Parathyroid adenoma (tissue), 2 donors: ENCODE measurements at regions not wholly inside any gene's neighbourhood (a gene's known extent, or its start where the extent isn't known, plus 50 kb on each side); places are given as distances from the start of the nearest gene placed in this dataset.
A peak's percentile ranks its signal among the peaks of the same experiment; 100 is the strongest.

Source experiments
- H2AFZ ChIP-seq: fragments of 300-600 bp; sonication (generic); one replicate; pipeline ENCODE4 v1.7.0; 2017; ENCODE audit warnings: antibody characterized with exemption, mild to moderate bottlenecking
- H3K27ac ChIP-seq: fragments of 300-600 bp; sonication (generic); one replicate; pipeline ENCODE4 v1.7.0; 2017
- H3K27me3 ChIP-seq: fragments of 300-600 bp; sonication (generic); one replicate; pipeline ENCODE4 v1.7.0; 2017; ENCODE audit warnings: low read length; ENCODE audit not compliant: control insufficient read depth, insufficient read depth
- H3K36me3 ChIP-seq: fragments of 300-600 bp; sonication (generic); one replicate; pipeline ENCODE4 v1.7.0; 2017; ENCODE audit warnings: low read length; ENCODE audit not compliant: control insufficient read depth, insufficient read depth
- H3K4me1 ChIP-seq: fragments of 300-600 bp; sonication (generic); one replicate; pipeline ENCODE4 v1.7.0; 2017; ENCODE audit warnings: control low read depth
- H3K4me2 ChIP-seq: fragments of 300-600 bp; sonication (generic); one replicate; pipeline ENCODE4 v1.7.0; 2017; ENCODE audit warnings: low read length
- H3K4me3 ChIP-seq: fragments of 300-600 bp; sonication (generic); one replicate; pipeline ENCODE4 v1.7.0; 2017; ENCODE audit warnings: low read depth, low read length
- H3K79me2 ChIP-seq: fragments of 300-600 bp; sonication (generic); one replicate; pipeline ENCODE4 v1.7.0; 2017; ENCODE audit warnings: control low read depth
- H3K9ac ChIP-seq: fragments of 300-600 bp; sonication (generic); one replicate; pipeline ENCODE4 v1.7.0; 2017; ENCODE audit warnings: mild to moderate bottlenecking
- H3K9me3 ChIP-seq: fragments of 300-600 bp; sonication (generic); one replicate; pipeline ENCODE4 v1.7.0; 2017; ENCODE audit warnings: low read length; ENCODE audit not compliant: control insufficient read depth
- TF ChIP-seq, protein P1 (sequence below): fragments of 300-600 bp; sonication (generic); IDR thresholded peaks from one replicate; pipeline ENCODE4 v1.7.0; 2017; ENCODE audit warnings: antibody characterized with exemption, mild to moderate bottlenecking
- donor health status: primary hyperparathyroidism.

DNA sequence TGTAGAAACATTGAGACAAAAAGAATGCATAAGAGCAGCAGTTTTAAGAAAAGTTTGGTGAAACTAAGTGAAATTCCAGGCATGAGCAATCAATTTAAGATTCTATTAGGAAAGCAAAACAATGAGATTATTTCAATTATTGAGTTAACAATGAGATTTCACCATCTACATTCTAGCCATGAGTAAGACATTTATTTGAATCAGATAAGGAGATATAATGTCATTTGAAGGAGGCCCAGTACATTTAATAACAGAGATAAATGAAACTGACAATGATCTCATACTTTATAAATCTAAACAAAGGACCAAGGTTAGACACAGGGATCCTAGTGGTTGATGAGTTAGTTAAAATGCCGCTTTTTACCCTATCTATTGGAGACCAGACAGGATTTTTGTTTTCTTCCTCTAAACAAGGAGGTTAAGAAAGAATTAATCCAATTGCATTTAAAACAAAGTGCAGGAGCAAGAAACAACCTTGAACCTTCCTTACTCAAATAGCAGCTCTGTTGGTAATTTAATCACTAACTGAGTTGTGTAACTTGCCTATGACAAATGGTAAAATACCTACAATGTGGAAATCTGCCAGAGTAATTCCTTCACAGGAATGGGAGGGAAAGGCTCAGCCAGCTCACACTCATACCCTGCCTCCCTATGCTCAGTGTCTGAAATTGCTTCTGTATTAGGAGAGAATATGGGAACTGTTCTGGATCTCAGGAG is 103.5 kb upstream of the NR3C1 start:
- TF ChIP-seq, protein P1, sequence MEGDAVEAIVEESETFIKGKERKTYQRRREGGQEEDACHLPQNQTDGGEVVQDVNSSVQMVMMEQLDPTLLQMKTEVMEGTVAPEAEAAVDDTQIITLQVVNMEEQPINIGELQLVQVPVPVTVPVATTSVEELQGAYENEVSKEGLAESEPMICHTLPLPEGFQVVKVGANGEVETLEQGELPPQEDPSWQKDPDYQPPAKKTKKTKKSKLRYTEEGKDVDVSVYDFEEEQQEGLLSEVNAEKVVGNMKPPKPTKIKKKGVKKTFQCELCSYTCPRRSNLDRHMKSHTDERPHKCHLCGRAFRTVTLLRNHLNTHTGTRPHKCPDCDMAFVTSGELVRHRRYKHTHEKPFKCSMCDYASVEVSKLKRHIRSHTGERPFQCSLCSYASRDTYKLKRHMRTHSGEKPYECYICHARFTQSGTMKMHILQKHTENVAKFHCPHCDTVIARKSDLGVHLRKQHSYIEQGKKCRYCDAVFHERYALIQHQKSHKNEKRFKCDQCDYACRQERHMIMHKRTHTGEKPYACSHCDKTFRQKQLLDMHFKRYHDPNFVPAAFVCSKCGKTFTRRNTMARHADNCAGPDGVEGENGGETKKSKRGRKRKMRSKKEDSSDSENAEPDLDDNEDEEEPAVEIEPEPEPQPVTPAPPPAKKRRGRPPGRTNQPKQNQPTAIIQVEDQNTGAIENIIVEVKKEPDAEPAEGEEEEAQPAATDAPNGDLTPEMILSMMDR, result no peak
- H2AFZ ChIP-seq, result peak overlapping the region; percentile 16
- H3K27ac ChIP-seq, result peak overlapping the region; percentile 21
- no peaks in the 10 kb centered on the region for H3K36me3 ChIP-seq
- no peak overlapping the region for H3K4me3 ChIP-seq
- H3K9me3 ChIP-seq, result no peaks in the 10 kb centered on the region
- H3K4me1 ChIP-seq, result peaks cover 14% of the 10 kb centered on the region
- no peak overlapping the region for H3K4me2 ChIP-seq
- H3K9ac ChIP-seq, result no peak overlapping the region
- no peaks in the 10 kb centered on the region for H3K79me2 ChIP-seq
- H3K27me3 ChIP-seq, result no peaks in the 10 kb centered on the region

DNA sequence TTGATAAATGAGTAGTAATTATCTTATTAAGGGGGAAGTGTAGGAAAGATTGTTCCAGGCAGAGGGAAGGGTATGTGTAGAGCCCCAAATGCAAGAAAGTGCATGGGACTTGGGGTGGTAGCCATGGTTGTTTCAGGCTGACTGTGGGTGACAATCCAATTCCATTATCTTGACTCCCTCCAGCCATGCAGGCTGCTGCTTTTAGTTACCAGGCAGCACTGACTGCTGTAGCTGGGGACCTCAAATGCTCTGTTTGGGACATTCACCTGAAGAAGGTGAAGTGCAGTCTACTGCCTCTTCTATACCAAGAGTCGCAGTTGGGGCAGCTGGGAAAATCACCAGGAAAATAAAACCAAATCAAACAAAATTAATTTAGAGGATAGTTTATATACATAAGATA is 102.4 kb upstream of the NR3C1 start:
- no peaks in the 10 kb centered on the region for H3K9me3 ChIP-seq
- TF ChIP-seq, protein P1, result no peak
- no peaks in the 10 kb centered on the region for H3K36me3 ChIP-seq
- peaks cover 14% of the 10 kb centered on the region for H3K4me1 ChIP-seq
- H3K27ac ChIP-seq, result no peak overlapping the region
- no peak overlapping the region for H3K9ac ChIP-seq
- H2AFZ ChIP-seq, result no peak overlapping the region
- no peaks in the 10 kb centered on the region for H3K79me2 ChIP-seq
- no peak overlapping the region for H3K4me3 ChIP-seq
- no peaks in the 10 kb centered on the region for H3K27me3 ChIP-seq
- H3K4me2 ChIP-seq, result no peak overlapping the region

DNA sequence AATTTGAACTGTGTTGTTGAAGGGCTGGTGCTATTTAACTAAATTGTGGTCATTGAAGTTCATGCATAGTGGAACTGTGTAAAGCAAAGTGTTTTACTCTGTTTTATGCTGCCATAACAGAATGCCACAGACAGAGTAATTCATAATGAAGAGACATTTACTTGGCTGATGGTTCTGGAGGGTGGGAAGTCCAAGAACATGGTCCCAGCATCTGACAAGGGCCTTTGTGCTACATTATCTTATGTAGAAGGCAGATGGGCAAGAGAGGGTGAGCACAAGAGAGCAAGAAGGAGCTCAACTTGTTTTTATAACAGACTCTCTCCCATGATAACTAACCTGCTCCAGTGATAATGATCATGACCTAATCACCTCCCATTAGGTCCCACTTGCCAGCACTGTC is 101.9 kb upstream of the NR3C1 start:
- Histone ChIP-seq H3K4me1 (peaks cover 14% of the 10 kb centered on the region), H3K9me3 (no peaks in the 10 kb centered on the region), H3K79me2 (no peaks in the 10 kb centered on the region), H3K4me3 (no peak overlapping the region), H3K36me3 (no peaks in the 10 kb centered on the region), H3K4me2 (no peak overlapping the region), H3K27ac (no peak overlapping the region), H2AFZ (no peak overlapping the region), H3K27me3 (no peaks in the 10 kb centered on the region), H3K9ac (no peak overlapping the region)
- TF ChIP-seq, protein P1, result no peak

DNA sequence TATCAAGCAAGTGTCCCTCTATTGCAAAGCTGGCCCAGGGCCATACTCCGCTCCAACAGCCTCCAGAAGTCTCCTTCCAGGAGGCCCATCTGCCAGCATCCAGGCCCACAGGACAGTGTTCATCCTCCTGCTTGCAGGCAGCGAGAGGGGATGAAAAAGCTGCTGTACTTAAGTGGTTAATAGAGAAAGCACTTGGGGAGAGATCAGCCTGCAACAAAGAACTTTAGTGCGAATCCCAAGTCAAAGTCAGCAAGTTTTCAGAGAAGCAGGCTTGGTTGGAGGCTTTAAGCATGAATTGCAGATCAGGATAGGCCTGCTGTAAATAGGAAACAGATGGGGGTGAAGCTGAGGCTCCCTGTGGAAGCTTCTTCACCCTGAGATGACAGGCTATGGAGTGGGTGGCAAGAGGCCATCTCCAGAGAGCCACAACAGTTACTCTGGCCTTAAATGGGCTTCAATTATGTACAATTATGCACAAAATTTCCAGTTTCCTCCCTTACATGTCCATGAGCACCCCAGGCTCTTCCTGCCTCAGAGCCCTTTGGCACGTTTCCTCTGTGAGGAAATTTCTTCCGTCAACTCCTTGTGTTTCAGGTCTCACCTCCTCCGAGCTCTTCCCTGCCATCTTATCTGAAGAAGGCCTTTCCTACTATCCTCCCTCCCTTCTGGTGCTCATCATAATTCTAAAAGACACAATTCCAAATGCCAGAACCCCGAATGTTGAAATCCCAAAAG is 98.0 kb upstream of the NR3C1 start:
- TF ChIP-seq, protein P1, result no peak
- Histone ChIP-seq H3K4me1 (peaks cover under 1% of the 10 kb centered on the region), H3K4me3 (no peak overlapping the region), H2AFZ (no peak overlapping the region), H3K27ac (no peak overlapping the region), H3K36me3 (no peaks in the 10 kb centered on the region), H3K27me3 (no peaks in the 10 kb centered on the region), H3K4me2 (no peak overlapping the region), H3K9me3 (no peaks in the 10 kb centered on the region), H3K79me2 (no peaks in the 10 kb centered on the region), H3K9ac (no peak overlapping the region)
